ENCODE measurements at regions not wholly inside any gene's neighbourhood (a gene's known extent, or its start where the extent isn't known, plus 50 kb on each side); places are given as distances from the start of the nearest gene placed in this dataset.

DNA sequence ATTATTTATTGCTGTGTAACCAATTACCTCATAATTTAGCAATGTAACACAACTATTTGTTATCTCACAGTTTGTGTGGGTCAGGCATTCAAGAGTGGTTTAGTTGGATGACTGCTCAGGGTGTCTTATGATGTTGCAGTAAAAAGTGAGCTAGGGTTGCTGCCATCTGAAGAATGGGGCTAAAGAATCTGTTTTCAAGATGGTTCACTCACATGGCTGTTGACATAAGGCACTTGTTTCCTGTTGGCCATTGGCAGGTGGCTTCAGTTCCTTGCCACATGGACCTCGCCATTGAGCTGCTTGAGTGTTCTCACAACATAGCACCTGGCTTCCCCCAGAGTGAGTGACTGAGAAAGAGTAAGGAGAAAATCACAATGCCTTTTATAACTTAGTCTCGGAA lies 123.2 kb downstream of the TMEM17 start:
- TF ChIP-seq, protein P1, sequence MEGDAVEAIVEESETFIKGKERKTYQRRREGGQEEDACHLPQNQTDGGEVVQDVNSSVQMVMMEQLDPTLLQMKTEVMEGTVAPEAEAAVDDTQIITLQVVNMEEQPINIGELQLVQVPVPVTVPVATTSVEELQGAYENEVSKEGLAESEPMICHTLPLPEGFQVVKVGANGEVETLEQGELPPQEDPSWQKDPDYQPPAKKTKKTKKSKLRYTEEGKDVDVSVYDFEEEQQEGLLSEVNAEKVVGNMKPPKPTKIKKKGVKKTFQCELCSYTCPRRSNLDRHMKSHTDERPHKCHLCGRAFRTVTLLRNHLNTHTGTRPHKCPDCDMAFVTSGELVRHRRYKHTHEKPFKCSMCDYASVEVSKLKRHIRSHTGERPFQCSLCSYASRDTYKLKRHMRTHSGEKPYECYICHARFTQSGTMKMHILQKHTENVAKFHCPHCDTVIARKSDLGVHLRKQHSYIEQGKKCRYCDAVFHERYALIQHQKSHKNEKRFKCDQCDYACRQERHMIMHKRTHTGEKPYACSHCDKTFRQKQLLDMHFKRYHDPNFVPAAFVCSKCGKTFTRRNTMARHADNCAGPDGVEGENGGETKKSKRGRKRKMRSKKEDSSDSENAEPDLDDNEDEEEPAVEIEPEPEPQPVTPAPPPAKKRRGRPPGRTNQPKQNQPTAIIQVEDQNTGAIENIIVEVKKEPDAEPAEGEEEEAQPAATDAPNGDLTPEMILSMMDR (IDR thresholded peaks at IDR 0.05), result no peak
- Histone ChIP-seq H3K9me3 (no peaks in the 10 kb centered on the region), H3K4me1 (no peaks in the 10 kb centered on the region), H3K27ac (no peak overlapping the region), H3K27me3 (no peaks in the 10 kb centered on the region), H3K36me3 (no peaks in the 10 kb centered on the region), H3K4me3 (no peak overlapping the region)
- intact Hi-C loops (cut with DNase I), result no loop called here
- no peak for DNase-seq (ENCODE audit: low spot score in 2 of 2)

DNA sequence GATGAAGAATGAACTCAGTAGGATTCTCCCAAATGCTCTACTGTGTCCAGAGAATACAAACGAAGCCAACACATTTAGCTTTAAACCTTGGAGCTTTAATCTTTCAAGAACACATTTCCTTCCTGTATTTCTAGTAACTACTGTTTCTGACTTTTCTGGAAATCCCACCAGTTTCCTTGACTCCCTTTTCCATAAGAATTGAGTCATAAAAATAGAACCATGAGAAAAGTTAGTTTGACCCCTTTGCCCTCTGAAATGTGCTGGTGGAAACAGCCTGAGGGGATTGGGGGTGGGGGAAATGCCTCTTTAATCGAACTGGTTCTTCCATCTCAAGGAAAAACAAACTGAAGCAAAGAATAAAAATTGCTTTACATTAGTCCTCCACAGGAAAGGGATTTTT lies 123.9 kb downstream of the TMEM17 start:
- H3K4me1 ChIP-seq, result no peaks in the 10 kb centered on the region
- H3K4me3 ChIP-seq, result no peak overlapping the region
- peak in 1 of 2 donors; percentile 18 for DNase-seq (ENCODE audit: low spot score in 2 of 2)
- no peaks in the 10 kb centered on the region for H3K9me3 ChIP-seq
- H3K27ac ChIP-seq, result no peak overlapping the region
- TF ChIP-seq, protein P1 (IDR thresholded peaks at IDR 0.05), result no peak
- intact Hi-C loops (cut with DNase I), result no loop called here
- no peaks in the 10 kb centered on the region for H3K27me3 ChIP-seq
- no peaks in the 10 kb centered on the region for H3K36me3 ChIP-seq

DNA sequence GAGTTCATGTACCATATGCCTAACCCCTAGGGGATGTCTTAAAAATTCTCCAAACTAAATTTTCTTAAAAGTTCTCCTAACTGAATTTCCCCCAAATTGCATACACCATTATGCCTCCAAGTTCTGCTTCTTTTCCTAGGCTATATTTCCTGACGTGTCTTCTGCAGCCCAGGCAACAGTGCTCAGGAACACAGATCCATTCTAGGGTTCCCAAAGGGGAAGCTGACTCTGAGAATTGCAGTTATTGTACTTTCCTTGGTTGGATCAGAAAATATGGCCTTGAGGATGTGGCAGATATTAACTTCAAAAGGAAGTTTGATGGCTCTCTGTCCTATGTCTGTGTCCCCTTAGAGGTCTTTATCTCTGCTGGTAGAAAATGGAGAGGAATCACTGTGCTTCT lies 124.3 kb downstream of the TMEM17 start:
- H3K4me3 ChIP-seq, result no peak overlapping the region
- no peak overlapping the region for H3K27ac ChIP-seq
- no peak for DNase-seq (ENCODE audit: low spot score in 2 of 2)
- no peaks in the 10 kb centered on the region for H3K9me3 ChIP-seq
- H3K27me3 ChIP-seq, result no peaks in the 10 kb centered on the region
- intact Hi-C loops (cut with DNase I), result no loop called here
- TF ChIP-seq, protein P1 (IDR thresholded peaks at IDR 0.05), result no peak
- H3K4me1 ChIP-seq, result no peaks in the 10 kb centered on the region
- no peaks in the 10 kb centered on the region for H3K36me3 ChIP-seq

DNA sequence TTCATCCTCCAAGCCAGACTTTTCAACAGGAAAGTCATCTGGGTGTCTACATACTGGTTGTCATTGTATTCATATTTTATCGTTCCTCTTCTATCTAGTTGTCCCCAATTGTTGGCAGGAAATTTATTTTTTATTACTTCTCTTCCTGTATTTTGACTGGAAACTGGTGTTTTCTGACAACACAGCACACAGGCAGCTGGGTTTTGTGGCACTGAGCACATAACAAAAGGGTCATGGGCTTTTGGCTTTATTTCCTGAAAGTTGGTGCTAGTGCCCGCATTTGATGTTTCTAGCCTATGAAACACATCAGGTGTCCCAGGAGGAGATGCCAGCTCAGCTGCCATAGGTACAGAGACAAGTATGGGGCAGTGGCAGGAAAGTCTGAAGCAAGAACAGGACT lies 126.4 kb downstream of the TMEM17 start:
- TF ChIP-seq, protein P1 (IDR thresholded peaks at IDR 0.05), result no peak
- intact Hi-C loops (cut with DNase I), result no loop called here
- Histone ChIP-seq H3K4me1 (no peaks in the 10 kb centered on the region), H3K9me3 (no peaks in the 10 kb centered on the region), H3K27ac (no peak overlapping the region), H3K4me3 (no peak overlapping the region), H3K36me3 (no peaks in the 10 kb centered on the region), H3K27me3 (no peaks in the 10 kb centered on the region)
- DNase-seq (ENCODE audit: low spot score in 2 of 2), result no peak

DNA sequence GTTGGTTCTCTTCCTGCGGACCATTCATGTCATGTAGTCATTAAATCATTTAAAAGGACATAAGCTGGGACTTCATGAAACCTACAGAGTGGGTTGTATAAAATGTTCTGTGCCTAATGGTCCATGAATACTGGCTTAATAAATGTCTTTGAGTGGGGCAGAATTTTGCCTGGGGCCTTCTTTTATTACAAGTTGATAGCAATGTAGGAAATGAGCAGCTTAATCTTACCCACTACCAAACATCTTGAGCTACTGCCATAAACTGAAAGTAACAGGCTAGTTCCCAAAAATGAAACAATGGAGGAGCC lies 130.9 kb downstream of the TMEM17 start:
- no peak for DNase-seq (ENCODE audit: low spot score in 2 of 2)
- intact Hi-C loops (cut with DNase I), result no loop called here
- TF ChIP-seq, protein P1 (IDR thresholded peaks at IDR 0.05), result no peak
- Histone ChIP-seq H3K9me3 (peaks cover 10 to 18% of the 10 kb centered on the region in 2 donors), H3K27me3 (no peaks in the 10 kb centered on the region), H3K4me3 (no peak overlapping the region), H3K27ac (no peak overlapping the region), H3K4me1 (no peaks in the 10 kb centered on the region), H3K36me3 (no peaks in the 10 kb centered on the region)
